DOHH2 (cell line): ENCODE measurements at regions not wholly inside any gene's neighbourhood (a gene's known extent, or its start where the extent isn't known, plus 50 kb on each side); places are given as distances from the start of the nearest gene placed in this dataset.

Experiments used
- EZH2phosphoT487 ChIP-seq: fragments of 200-600 bp; sonication (generic); IDR thresholded peaks from 2 replicates; pipeline ENCODE4 v1.6.1; 2017; ENCODE audit warnings: borderline replicate concordance, mild to moderate bottlenecking, antibody characterized with exemption, low read length, moderate library complexity, mixed read lengths
- TF ChIP-seq, protein P1 (sequence below): fragments of 200-600 bp; sonication (generic); IDR thresholded peaks from one replicate; pipeline ENCODE4 v1.5.1; 2014; ENCODE audit warnings: antibody characterized with exemption, mild to moderate bottlenecking, low read depth, low read length; ENCODE audit not compliant: poor library complexity, severe bottlenecking

DNA sequence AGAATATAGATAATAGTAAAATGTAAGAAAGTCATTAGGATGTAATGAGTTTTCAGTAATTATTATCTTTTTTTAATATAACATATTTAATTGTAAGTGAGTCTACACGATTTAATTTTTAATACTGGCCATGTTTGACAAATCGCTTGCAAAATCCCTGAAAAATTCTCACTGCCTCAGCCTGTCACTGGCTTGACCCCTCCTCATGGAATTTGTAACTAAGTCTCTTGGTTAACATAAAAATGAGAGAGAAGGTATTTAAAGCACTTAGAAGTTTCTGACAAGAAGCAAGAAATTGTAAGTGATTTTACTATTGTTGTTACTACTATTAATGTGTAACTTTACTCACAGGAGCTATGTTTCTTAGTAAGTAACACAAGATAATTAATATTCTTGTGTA is 237.9 kb upstream of the GK2 start:
- TF ChIP-seq, protein P1, sequence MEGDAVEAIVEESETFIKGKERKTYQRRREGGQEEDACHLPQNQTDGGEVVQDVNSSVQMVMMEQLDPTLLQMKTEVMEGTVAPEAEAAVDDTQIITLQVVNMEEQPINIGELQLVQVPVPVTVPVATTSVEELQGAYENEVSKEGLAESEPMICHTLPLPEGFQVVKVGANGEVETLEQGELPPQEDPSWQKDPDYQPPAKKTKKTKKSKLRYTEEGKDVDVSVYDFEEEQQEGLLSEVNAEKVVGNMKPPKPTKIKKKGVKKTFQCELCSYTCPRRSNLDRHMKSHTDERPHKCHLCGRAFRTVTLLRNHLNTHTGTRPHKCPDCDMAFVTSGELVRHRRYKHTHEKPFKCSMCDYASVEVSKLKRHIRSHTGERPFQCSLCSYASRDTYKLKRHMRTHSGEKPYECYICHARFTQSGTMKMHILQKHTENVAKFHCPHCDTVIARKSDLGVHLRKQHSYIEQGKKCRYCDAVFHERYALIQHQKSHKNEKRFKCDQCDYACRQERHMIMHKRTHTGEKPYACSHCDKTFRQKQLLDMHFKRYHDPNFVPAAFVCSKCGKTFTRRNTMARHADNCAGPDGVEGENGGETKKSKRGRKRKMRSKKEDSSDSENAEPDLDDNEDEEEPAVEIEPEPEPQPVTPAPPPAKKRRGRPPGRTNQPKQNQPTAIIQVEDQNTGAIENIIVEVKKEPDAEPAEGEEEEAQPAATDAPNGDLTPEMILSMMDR: no peak
- no peak for TF ChIP-seq EZH2phosphoT487
